Liver (tissue), 3 donors: ENCODE measurements at regions not wholly inside any gene's neighbourhood (a gene's known extent, or its start where the extent isn't known, plus 50 kb on each side); places are given as distances from the start of the nearest gene placed in this dataset.

ENCODE experiments used
- CTCF ChIP-seq: fragments of 150-350 bp; IDR thresholded peaks from 2 replicates; pipeline ENCODE4 v1.5.1; 2017; ENCODE audit warnings: improper control_type of control experiment, low read depth, low read length; ENCODE audit not compliant: missing input control
- EGR1 ChIP-seq, 2 donors: IDR thresholded peaks; 2 replicates each; pipeline ENCODE4 v1.6.1; 2016 to 2018; ENCODE audit warnings: antibody characterized with exemption in 2 of 2, low read depth in 2 of 2
- GABPA ChIP-seq, 2 donors: IDR thresholded peaks in 1 of 2; conservative IDR thresholded peaks in 1 of 2; 2 replicates each; pipeline ENCODE4 v1.6.1; 2016; ENCODE audit warnings: antibody characterized with exemption in 2 of 2, mild to moderate bottlenecking in 1 of 2, moderate library complexity in 1 of 2
- JUND ChIP-seq, 2 donors: IDR thresholded peaks; 2 replicates each; pipeline ENCODE4 v1.6.1; 2016; ENCODE audit warnings: antibody characterized with exemption in 2 of 2
- NR2F2 ChIP-seq: IDR thresholded peaks from 2 replicates; pipeline ENCODE4 v1.6.1; 2016; ENCODE audit warnings: antibody characterized with exemption
- RAD21 ChIP-seq, 2 donors: IDR thresholded peaks; 2 replicates each; pipeline ENCODE4 v1.6.1; 2016; ENCODE audit warnings: antibody characterized with exemption in 2 of 2, mild to moderate bottlenecking in 2 of 2
- SP1 ChIP-seq: IDR thresholded peaks from 2 replicates; pipeline ENCODE4 v1.6.1; 2018; ENCODE audit warnings: antibody characterized with exemption, mild to moderate bottlenecking
- TAF1 ChIP-seq: conservative IDR thresholded peaks from 2 replicates; pipeline ENCODE4 v1.6.1; 2016; ENCODE audit warnings: antibody characterized with exemption, mild to moderate bottlenecking
- YY1 ChIP-seq: IDR thresholded peaks from 2 replicates; pipeline ENCODE4 v1.6.1; 2016; ENCODE audit warnings: antibody characterized with exemption, mild to moderate bottlenecking
- ZBTB33 ChIP-seq: IDR thresholded peaks from 2 replicates; pipeline ENCODE4 v1.6.1; 2016; ENCODE audit warnings: antibody characterized with exemption
- TF ChIP-seq, protein P1 (sequence below): IDR thresholded peaks from 2 replicates; pipeline ENCODE4 v1.6.1; 2016; ENCODE audit warnings: antibody characterized with exemption, mild to moderate bottlenecking
- TF ChIP-seq, protein P2 (sequence below): IDR thresholded peaks from 2 replicates; pipeline ENCODE4 v1.6.1; 2016; ENCODE audit warnings: antibody characterized with exemption
- donor health status: healthy.
- donor health status: healthy.

- TF ChIP-seq CTCF (no peak), GABPA (IDR thresholded peaks at IDR 0.05 in 1 of 2, conservative IDR thresholded peaks at IDR 0.05 in 1 of 2) (no peak), TAF1 (no peak), SP1 (no peak), RAD21 (IDR thresholded peaks at IDR 0.05) (no peak), ZBTB33 (no peak), NR2F2 (no peak), JUND (IDR thresholded peaks at IDR 0.05) (no peak), YY1 (no peak), EGR1 (IDR thresholded peaks at IDR 0.05; ENCODE audit: low read depth in 2 of 2) (no peak)
- TF ChIP-seq, protein P1, sequence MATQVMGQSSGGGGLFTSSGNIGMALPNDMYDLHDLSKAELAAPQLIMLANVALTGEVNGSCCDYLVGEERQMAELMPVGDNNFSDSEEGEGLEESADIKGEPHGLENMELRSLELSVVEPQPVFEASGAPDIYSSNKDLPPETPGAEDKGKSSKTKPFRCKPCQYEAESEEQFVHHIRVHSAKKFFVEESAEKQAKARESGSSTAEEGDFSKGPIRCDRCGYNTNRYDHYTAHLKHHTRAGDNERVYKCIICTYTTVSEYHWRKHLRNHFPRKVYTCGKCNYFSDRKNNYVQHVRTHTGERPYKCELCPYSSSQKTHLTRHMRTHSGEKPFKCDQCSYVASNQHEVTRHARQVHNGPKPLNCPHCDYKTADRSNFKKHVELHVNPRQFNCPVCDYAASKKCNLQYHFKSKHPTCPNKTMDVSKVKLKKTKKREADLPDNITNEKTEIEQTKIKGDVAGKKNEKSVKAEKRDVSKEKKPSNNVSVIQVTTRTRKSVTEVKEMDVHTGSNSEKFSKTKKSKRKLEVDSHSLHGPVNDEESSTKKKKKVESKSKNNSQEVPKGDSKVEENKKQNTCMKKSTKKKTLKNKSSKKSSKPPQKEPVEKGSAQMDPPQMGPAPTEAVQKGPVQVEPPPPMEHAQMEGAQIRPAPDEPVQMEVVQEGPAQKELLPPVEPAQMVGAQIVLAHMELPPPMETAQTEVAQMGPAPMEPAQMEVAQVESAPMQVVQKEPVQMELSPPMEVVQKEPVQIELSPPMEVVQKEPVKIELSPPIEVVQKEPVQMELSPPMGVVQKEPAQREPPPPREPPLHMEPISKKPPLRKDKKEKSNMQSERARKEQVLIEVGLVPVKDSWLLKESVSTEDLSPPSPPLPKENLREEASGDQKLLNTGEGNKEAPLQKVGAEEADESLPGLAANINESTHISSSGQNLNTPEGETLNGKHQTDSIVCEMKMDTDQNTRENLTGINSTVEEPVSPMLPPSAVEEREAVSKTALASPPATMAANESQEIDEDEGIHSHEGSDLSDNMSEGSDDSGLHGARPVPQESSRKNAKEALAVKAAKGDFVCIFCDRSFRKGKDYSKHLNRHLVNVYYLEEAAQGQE = no peak
- TF ChIP-seq, protein P2, sequence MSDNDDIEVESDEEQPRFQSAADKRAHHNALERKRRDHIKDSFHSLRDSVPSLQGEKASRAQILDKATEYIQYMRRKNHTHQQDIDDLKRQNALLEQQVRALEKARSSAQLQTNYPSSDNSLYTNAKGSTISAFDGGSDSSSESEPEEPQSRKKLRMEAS = no peak
Measured at GRCh38 chr18:52287151-52287550, 52.8 kb upstream of the DCC start.
